Breast epithelium (tissue), 3 donors: ENCODE measurements at regions not wholly inside any gene's neighbourhood (a gene's known extent, or its start where the extent isn't known, plus 50 kb on each side); places are given as distances from the start of the nearest gene placed in this dataset.

Experiments
- POLR2A ChIP-seq: fragments of 450-650 bp; IDR thresholded peaks from one replicate; pipeline ENCODE4 v1.6.1; 2016; ENCODE audit warnings: antibody characterized with exemption, mild to moderate bottlenecking, moderate library complexity
- TF ChIP-seq, protein P1 (sequence below), 3 donors: fragments of 450-650 bp; IDR thresholded peaks; one replicate each; pipeline ENCODE4 v1.5.1; 2016 to 2017; ENCODE audit warnings: antibody characterized with exemption in 3 of 3, mild to moderate bottlenecking in 3 of 3, moderate library complexity in 3 of 3

DNA sequence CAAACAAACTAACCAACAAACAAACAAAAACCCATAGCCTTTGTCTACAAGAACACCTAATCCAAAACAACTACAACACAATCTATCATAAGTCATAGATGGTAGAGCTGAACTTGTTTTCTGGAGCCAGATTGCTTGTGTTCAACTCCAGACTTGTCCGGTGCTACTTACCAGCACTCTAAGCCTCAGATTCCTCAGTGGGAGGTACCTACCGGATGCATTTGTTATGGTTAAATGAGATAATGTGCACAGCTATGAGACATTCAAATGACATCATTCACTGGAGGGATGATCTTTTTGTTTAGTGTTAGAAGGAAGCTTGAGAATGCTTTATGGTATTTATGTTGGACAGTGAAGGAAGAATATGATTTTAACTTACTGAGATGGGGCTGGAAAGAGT lies 592.9 kb upstream of the C9orf72 start:
- TF ChIP-seq, protein P1, sequence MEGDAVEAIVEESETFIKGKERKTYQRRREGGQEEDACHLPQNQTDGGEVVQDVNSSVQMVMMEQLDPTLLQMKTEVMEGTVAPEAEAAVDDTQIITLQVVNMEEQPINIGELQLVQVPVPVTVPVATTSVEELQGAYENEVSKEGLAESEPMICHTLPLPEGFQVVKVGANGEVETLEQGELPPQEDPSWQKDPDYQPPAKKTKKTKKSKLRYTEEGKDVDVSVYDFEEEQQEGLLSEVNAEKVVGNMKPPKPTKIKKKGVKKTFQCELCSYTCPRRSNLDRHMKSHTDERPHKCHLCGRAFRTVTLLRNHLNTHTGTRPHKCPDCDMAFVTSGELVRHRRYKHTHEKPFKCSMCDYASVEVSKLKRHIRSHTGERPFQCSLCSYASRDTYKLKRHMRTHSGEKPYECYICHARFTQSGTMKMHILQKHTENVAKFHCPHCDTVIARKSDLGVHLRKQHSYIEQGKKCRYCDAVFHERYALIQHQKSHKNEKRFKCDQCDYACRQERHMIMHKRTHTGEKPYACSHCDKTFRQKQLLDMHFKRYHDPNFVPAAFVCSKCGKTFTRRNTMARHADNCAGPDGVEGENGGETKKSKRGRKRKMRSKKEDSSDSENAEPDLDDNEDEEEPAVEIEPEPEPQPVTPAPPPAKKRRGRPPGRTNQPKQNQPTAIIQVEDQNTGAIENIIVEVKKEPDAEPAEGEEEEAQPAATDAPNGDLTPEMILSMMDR (IDR thresholded peaks at IDR 0.05): no peak
- no peak for TF ChIP-seq POLR2A
